ENCODE measurements at regions not wholly inside any gene's neighbourhood (a gene's known extent, or its start where the extent isn't known, plus 50 kb on each side); places are given as distances from the start of the nearest gene placed in this dataset.
"Not testable (repeated sequence)": the region's sequence is repeated elsewhere in the genome, so short reads cannot be mapped to it uniquely, and the experiment has no call there.

DNA sequence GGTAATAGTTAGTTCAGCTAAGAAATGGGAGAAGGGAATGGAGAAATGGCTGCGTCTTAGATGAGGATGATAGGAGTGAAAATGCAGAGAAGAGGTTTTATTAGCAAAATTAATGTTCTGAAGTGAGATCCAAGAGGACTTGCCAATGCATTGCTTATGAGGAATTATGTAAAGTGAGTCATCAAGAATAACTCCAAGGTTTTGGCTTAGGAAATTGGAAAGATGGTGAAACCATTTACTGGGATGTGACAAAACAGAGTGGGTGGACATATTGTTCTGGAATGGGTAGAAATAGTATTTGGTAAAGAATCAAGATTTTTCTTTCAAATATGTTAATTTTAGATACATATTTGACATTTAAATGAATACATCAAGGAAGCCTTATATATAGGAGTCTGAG, 306.6 kb upstream of the CYRIA start:
- no peak for DNase-seq (ENCODE audit: low read depth, low spot score)

DNA sequence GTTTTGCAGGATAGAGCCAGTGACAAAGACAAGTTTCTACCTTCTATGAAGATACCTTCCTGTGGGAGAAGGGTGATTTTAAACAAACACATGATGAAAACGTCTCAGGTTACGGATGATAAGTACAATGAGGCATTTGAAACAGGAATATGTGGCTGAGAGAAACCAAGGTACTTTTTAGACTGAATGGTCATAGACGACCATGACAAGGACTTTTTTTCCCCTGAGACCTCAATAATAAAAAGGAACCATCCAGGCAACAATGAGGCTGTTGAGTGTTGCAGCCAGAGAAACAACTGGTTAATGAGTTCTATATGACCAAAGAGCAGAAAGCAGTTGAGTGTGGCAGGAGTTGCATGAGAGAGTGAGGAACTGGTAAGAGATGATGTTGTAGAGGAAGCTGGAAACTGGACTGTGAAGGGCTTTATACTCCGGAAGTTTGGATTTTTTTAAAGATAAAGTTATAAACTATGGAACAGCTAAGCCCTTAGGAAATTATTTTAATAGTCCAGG, 306.1 kb upstream of the CYRIA start:
- no peak for DNase-seq (ENCODE audit: low read depth, low spot score)

DNA sequence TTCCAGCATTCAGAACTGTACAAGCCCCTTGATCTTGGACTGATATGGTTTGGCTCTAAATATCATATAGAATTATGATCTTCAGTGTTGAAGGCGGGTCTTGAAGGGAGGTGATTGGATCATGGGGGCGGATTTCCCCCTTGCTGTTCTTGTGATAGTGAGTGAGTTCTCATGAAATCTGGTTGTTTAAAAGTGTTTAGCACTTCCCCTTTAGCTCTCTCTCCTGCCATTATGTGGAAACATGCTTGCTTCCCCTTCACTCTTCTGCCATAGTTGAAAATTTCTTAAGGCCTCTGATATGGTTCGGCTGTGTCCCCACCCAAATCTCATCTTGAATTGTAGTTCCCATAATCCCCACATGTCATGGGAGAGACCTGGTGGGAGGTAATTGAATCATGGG, 305.3 kb upstream of the CYRIA start:
- not testable (repeated sequence) for DNase-seq (ENCODE audit: low read depth, low spot score)

DNA sequence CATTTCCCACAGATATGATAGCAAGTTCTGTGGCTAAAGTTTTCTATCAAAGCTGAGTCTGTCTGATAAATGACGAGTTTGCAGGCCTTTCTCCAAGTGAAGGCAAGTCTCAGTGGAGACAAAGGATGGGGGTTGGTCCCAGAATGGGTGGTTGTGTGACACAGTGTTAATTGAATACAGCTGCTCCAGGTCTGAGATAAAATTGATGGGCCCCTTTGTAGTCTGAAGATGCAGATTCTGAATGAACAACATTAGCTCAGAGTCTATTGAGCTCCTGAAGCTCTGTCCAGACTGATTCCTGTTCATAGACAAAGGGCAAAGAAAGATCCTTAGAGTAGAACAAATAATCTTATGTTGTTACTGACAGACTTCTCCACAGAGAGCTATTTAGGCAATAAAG, 296.9 kb upstream of the CYRIA start:
- no peak for DNase-seq (ENCODE audit: low read depth, low spot score)

DNA sequence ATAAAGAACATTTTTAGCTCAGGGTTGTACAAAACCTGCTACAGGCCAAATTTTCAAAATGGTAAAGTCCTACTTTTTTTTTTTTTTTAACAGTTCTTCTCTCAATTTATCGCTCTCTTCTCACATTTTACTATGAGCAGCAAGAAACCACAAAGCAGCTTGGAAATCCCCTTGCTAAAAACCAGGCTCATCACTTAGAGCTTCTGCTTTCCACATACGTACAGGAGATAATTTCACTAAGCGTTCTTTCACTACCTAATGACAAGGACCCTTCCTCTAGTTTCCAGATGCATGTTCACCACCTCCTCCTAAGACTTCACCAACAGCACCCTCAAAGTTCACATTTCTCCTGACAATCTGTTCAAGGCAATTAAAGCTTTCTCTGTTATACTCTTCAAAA, 294.9 kb upstream of the CYRIA start:
- no peak for DNase-seq (ENCODE audit: low read depth, low spot score)

DNA sequence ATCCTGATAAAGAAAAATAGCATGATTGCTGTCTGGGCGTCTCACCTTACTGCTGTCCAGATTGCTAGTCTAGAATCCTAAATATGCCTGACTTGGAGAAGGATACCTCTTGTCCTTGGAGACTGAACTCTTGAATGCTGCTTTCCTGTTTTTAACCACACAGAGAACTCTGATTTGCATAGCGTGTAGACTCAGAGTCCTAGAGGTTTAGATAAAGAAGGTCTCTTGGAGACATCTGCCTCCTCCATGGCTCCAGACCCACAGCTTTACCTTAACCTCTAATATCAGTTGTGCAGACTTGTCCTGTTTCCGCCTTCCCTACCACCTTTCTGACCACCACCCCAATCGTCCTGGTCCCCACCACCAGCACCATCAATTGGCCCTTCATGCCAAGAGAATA, 292.6 kb upstream of the CYRIA start:
- DNase-seq (ENCODE audit: low read depth, low spot score), result no peak

DNA sequence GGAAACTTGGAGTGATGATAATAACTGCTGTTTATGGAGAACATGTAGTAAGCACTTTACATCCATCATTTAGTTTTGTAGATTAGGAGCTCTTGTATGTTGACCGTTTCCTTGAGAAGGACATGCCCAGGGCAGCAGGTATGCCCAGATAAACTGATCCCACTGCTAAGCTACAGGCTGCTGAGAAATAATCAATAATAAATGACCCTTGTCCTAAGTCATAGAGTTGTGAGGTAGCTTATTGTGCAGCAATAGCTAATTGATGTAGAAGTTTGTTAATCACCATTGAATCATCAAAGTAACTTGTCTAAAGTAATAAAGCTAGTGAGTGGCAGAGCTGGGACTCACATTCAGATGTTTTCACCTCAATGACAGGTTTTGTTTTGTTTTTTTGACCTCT, 287.2 kb upstream of the CYRIA start:
- no peak for DNase-seq (ENCODE audit: low read depth, low spot score)

DNA sequence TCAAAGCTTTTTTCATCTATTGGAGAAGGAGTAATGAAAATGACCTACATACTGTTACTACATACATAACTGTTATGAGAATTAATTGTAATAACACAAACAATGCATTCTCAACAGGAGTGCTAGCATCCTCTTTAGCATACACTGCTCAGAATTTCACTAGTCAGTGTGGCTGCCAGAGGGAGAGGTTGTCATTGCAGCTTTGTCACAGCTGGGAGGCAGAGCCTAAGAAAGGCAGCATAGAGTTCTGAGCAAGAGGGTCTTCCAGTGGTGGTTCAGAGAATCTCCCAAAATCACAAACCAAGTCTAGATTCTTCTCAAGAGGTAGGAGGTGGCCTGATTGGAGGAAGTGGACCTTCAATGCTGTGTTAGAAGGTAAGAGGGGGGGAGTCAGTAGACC, 286.7 kb upstream of the CYRIA start:
- DNase-seq (ENCODE audit: low read depth, low spot score), result no peak

DNA sequence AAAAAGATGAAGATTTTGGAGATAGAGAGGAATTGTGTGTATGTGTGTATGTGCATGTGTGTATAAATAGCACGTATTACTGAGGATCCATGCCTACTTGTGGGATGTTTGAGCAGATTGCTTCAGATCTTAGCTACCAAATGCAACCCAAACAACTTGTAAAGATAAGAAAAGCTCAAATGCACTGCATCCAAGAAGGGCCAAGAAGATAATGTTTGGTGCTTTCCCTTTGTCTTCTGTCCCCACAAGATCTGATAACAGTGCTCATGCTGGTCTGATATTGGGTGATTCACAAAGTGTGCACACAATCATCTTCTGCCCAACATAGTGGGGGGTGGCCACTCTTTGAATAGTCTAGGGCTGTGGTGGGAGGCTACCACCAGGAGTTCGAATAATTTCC, 284.8 kb upstream of the CYRIA start:
- DNase-seq (ENCODE audit: low read depth, low spot score), result no peak

DNA sequence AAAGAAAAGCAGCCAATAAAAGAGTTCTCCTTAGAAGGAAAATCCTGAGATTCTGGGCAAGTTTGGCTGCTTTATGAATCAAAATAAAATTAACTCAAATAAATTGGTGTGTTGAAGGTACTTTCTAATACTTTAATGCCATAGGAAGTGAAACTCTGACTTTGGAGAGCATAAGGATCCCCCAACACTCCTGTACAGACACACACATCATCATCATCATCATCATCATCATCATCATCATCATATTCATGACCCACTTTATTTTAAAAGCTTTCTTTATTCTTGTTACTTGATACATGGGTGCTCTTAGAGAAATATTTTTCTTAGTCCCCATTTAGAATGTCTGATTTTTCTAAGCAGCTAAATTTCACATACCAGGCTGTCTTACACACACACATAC, 283.1 kb upstream of the CYRIA start:
- DNase-seq (ENCODE audit: low read depth, low spot score), result no peak

DNA sequence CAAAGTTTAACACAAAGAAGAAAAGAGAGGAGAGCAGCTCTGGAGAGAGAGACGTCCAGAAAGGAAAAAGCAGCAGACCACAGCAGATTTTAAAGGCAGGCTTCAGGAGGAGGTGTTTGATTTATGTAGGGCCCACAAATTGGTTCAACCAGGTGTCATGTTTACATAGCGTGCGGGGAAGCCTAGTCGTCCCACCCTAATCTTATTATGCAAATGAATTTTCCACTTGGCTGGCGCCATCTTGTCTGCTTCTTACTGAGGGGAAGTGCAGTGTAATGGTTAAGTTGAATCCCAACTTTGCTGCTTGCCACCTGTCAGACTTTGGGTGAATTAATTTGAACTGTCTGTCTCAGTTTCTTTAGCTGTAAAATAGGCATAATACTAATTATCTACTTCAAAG, 282.4 kb upstream of the CYRIA start:
- no peak for DNase-seq (ENCODE audit: low read depth, low spot score)

DNA sequence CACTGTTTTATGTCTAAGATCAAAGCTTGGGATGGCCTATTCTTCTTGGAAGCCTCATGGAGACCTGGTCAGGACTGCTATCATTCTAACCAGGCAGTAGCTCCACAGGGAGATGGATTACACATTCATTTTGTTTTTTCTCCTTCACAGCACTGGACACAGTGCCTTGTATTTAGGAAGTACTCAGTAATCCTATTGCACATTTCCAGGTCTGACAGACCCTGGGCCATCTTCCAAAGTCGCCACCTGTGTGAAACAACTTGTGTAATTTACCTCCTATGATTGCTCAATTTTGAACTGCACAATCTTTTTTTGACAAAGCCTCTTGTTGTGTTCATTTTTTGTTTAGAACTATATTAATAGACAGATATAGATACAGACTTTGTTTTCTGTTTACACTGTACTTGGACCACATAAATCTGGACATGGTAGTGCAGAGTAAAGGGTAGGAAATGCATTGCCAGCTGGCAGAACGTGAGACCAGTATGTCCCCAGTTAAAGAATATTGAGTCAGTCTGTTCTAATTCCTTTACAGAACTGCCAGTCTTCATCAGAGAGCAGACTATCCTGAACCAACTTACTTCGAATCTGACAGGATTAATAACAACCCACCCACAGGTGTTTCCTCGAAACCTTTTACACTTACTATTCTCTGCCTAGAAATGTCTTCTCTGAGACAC, 277.8 kb upstream of the CYRIA start:
- DNase-seq (ENCODE audit: low read depth, low spot score), result no peak

DNA sequence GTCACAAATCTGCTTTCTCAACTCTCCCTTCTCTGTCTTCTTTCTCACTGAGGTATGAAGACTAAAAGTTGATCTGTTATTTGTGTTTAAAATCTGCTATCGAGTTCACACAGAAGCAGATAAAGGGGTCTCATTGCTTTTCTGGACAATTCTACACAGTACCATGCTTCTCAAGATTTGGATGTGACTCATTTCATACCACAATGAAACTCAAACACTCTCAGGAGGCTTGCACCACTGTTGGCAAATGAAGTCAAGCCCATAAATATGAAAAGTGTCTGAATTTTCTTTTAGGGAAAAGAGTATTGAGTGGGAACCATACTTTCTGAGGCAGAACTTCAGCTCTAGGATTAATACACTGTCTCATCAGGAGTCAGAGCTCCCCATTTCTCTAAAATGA, 274.6 kb upstream of the CYRIA start:
- DNase-seq (ENCODE audit: low read depth, low spot score), result no peak

DNA sequence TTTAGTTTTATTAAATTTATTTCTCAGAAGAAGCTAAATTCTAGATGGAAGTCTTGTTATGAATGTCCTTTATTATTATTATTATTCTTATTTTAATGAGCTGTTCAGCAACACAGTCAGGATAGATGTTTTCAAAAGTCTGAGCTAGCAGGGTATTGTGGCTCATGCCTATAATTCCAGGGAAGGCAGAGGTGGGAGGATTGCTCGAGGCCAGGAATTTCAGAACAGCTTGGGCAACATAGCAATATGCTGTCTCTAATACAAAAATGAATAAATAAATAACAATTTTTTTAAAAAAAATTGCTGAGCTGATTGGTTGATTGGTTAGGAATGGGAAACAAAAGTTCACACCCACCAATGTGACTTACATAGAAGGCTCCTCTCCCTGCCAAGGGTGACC, 274.1 kb upstream of the CYRIA start:
- no peak for DNase-seq (ENCODE audit: low read depth, low spot score)

DNA sequence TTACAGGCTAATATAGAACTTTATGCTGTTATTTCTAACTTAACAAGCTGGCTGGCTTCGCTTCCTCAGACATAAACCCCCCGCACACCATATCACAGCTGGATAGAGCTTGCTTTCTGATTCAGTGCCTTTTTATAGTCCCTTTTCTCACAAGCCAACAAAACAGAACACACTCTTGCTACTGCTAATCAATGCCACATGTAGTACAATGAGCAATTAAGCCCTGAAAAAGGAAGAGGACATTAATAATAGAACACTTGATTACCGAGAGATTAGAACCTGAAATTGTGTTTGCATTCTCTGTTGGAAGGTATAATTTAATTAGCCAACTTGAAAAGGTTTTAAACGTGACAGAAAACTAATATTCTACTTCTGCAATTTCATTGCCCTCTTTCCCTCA, 267.7 kb upstream of the CYRIA start:
- no peak for DNase-seq (ENCODE audit: low read depth, low spot score)

DNA sequence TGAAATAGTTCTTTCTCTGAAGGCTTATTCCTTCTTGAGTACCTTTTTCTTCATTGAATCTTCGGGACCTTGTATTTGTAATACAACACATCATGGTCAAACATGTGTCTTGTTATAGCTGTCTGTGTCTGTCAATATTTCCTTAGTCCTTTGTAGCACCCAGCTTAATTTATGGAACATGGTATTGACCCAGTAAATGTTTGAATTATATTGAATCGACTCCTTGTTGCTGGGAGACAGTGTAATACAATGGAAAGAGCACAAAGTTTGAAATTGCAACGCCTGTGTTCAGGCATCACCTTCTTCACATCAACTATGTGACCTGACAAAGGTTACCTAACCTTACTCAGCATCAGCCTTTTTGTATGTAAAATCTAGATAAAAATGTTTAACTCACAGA, 267.2 kb upstream of the CYRIA start:
- DNase-seq (ENCODE audit: low read depth, low spot score), result no peak

DNA sequence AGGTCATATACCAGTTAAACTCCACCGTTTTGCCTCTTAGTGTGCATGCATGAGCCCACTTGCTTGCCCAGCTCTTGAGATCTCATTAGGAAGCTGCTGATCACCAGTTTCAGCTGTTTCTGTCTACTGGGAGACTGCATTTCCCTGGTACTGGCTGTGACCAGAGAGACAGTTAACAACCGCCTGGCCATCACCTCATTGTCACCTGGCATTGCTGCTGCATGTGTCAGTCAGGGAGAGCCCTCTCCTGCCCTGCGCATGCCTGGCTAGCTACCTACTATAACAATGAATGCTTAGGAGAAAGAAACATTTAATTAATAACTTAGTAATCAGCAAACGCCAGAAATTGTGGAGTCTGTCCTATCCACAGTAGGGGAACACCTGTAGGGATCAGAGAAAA, 265.8 kb upstream of the CYRIA start:
- DNase-seq (ENCODE audit: low read depth, low spot score), result no peak

DNA sequence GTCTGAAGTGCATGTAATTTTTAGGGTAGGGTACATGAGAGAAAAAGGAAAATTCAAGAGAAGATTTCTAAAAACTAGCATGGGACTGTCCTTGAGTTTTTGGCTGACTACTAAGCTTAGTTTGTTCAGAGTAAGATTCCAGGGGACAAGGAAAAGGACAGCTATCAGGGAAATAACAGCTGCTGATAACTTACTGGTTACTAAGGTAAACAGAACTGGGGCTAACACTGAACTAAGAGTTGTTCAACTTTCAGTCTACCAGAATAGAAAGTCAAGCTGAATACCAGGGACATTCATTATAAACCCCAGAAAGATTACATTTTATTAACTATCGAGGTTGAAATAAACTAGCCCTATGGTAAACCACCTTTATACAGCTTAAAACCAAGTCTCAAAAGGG, 261.8 kb upstream of the CYRIA start:
- DNase-seq (ENCODE audit: low read depth, low spot score), result no peak

DNA sequence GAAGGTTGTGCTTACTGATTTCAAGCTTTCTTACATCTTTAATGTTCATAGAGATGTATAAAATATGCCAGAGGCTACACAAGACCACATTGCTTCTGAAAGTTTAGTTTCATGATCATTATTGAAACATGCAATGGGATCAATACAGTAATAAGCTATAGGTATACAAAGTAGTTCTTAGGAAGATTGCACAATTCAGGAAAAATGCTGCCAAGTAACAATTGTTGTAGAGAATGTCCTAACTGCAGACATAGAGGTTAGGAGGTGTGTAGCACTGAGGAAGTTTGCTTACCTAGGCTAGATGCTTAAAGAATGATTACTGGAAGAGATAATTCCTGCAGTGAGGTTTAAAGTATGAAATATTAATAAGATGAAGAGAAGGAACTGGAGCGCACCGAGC, 259.5 kb upstream of the CYRIA start:
- no peak for DNase-seq (ENCODE audit: low read depth, low spot score)

DNA sequence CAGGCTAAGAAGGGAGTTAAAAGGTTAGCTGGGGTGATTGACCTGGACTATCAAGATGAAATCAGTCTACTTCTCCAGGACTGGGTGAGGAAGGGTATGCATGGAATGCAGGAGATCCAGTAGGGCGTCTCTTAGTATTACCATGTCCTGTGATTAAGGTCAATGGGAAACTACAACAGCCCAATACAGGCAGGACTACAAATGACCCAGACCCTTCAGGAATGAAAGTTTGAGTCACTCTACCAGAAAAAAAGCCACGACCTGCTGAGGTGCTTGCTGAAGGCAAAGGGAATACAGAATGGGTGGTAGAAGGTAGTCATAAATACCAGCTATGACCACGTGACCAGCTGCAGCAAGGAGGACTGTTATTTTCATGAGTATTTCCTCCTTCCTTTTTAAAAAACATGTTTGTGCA, 249.7 kb upstream of the CYRIA start:
- DNase-seq (ENCODE audit: low read depth, low spot score), result not testable (repeated sequence)

DNA sequence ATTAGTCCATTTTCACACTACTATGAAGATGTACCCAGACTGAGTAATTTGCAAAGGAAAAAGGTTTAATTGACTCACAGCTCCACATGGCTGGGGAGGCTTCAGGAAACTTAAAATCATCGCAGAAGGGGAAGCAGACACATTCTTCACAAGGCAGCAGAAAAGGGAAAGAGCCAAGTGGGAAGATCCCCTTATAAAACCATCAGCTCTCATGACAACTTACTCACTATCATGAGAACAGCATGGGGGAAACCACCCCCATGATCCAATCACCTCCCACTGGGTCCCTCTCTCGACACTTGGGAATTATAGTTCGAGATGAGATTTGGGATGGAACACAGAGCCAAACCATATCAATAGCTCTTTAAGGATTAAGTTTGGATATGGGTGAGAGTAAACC, 246.1 kb upstream of the CYRIA start:
- no peak for DNase-seq (ENCODE audit: low read depth, low spot score)

DNA sequence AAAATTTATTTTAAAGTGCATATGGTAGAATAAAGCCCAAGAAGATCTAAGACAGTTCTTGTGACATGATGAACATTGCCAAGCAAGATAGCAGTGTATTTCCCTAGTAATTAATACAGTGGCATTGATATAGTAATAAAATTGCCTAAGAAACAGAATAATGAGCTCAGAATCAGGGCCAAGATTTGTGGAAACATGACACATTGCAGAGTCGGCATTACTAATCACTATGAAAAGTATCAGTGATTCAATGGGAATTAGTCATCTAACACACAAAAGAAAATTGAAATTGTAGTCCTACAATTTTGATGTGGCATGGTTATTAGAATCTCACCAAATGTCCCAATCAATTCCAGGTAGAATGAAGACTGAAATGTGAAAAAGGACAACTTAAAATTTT, 243.0 kb upstream of the CYRIA start:
- no peak for DNase-seq (ENCODE audit: low read depth, low spot score)

DNA sequence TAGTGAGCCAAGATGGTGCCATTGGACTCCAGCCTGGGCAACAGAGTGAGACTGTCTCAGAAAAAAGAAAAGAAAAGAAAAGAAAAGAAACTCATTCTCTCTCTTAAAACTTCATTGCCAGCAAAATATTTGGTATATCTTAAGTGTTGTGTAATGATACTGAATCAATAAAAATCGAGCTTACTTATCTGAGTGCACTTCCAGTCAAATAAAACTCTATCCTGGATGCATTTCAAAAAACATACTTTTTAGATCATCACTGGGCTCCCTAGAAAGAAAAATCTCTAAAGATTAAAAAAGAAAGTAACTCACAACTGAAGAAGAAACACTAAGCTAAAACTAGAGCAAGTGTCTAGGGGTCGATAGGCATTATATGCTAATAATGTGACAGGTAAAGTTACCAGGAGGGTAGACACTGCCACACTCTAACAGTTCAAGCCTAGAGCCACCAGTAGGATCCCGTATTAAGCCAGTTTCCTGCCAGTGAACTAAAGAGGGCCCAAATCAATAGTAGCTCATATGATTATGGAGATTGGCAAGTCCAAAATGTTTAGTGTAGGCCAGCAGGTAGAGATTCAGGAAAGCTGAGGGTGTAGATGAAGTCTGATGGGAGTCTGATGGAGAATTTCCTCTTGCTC, 242.1 kb upstream of the CYRIA start:
- DNase-seq (ENCODE audit: low read depth, low spot score), result no peak

DNA sequence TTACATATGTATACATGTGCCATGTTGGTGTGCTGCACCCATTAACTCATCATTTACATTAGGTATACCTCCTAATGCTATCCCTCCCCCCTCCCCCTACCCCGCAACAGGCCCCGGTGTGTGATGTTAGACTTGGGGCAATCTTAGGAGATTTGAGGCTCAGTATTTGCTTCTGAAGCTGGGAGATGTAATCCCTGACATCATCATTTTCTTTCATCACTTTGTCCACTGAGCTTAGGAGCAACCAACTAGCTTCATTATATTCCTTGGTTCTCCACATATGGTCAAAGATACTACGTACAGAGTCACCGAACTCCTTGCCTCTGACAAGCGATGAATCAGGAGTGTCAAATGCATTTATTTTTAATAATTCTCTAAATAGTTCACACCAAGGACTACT, 239.7 kb upstream of the CYRIA start:
- DNase-seq (ENCODE audit: low read depth, low spot score), result not testable (repeated sequence)

Measured in brain pericyte (primary cell).